Posterior vena cava (tissue), 2 donors: ENCODE measurements at regions not wholly inside any gene's neighbourhood (a gene's known extent, or its start where the extent isn't known, plus 50 kb on each side); places are given as distances from the start of the nearest gene placed in this dataset.

ENCODE experiments used
- DNase-seq: peaks from one replicate; pipeline ENCODE4 v3.0.0-alpha.2; 2020; ENCODE audit warnings: low spot score
- intact Hi-C, 2 donors: fragments of 100-400 bp; cut with DNase I; formaldehyde crosslinking; loops; one replicate each; pipeline versions ENCODE4 v1.14.1 to v1.14.2; 2022 to 2023
- donor health status: DM: yes; HTN: yes; CAD: no.
- donor health status: DM: yes; HTN: yes; CAD: no.

DNA sequence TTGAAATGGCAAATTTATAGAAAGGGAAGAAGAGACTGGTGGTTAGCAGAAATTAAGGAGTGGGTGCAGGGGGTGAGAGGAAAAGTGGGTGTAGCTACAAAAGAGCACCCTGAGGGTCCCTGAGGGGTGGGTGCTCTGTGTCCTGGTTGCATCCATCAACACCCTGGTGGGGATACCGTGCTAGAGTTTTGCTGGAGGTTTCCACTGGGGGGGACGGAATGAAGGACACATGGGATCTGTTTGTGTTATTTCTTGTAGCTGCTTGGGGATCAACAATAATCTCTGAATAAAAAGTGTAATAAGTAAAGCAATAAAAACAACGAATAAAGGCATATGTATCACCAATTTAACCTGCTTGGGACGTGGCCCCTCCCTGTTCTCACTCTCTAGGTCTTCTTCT lies 175.3 kb downstream of the KIF26A start:
- no peak for DNase-seq
- intact Hi-C loops: no loop called here

- DNase-seq: peak; percentile 72
- intact Hi-C loops: no loop called here
These were observed 176.0 kb downstream of the KIF26A start for GRCh38 chr14:104314251-104314941.

DNA sequence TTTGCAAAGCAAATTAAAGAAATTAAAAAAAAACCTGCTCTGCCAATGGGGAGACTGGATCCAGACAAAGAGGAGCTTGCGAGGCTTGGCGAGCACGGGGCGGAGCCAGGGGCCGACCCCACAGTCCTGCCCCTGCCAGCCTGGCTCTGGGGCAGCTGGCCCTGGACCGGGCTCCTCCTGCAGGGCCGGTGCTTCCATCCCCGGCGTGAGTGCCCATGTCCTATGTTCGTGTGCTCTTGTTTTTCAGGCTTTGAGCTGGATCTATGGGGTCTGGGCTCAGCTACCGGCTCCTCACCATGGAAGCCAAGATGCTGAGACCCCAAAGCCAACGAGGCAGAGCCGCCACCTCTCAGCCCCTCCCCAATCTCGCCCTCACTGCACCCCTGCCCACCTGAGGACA lies 176.8 kb downstream of the KIF26A start:
- peak; percentile 58 for DNase-seq
- intact Hi-C loops: no loop called here

DNA sequence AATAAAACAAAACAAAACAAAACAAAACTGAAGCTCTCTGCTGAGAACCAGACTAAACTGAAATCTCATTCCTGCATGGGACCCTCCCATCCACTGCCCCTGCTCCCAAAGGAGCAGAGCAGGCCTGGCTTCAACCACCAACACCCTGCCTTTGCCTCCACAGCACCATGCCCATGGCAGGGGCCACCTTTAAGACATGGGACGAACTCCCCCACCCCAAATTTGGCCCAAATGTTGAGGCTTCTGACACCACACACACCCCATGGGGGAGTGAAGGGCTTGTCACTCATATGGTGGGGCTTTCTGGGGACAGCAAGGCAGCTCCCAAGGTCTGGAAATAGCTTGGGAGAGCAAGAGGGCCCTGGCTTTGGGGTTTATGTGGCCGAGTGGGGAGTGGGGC lies 177.2 kb downstream of the KIF26A start:
- DNase-seq: no peak

GRCh38 chr14:104316121-104316722 lies 177.8 kb downstream of the KIF26A start:
- peak; percentile 50 for DNase-seq
- intact Hi-C loops: no loop called here

More for the DNA sequence above, 177.2 kb downstream of the KIF26A start:
- intact Hi-C loops: no loop called here

DNA sequence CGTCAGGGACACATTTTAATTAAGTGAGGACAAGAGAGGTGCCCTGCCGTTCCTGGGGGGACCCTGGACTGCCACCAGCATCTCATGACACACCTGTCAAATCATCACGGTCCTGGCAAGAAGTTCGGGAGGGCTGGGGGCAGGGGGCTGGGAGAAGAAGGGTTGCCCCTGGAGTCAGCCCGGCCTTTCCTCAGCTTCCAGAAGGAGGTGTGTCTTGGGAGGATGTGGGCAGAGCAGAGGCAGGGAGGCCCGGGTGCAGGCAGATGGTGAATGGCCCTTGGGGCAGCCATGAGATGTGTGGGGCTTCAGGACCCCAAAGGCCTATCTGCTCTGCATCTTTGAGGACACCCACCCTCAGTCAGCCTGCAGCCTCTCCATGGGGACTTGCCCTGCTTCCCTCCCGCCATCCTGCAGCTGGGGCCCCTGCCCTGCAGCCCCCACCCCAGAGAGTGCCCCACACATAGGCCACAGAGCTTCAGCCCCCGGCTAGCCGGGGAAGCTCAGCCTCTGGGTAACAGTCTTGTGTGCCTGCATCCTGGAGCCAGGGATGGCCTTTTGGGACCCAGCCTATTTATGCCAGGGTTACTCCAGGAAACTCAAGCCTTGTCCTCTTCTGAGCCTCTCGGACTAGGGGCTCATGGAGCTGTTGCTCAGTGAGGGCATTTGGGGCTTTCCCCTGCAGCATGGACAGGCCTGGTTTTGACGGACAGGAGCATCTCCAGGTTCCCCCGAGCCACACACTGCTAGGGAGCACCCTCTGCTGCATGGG lies 178.5 kb downstream of the KIF26A start:
- intact Hi-C loops: no loop called here
- peak; percentile 55 for DNase-seq

DNA sequence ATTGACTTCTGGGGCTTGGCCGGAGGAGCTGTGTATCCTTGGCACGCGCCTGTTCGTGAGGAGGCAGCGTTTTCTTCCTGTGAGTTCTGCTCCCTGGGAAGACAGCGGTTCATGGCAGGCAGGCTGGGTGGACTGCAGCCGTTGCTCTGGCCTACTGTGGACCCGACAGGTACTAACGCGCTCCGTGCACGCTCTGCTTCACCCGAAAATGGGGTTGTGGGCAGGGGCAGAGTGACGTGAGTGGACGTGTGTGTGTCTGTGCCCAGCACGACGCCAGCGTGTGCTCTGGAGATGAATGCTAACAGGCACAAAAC lies 179.1 kb downstream of the KIF26A start:
- intact Hi-C loops: no loop called here

DNA sequence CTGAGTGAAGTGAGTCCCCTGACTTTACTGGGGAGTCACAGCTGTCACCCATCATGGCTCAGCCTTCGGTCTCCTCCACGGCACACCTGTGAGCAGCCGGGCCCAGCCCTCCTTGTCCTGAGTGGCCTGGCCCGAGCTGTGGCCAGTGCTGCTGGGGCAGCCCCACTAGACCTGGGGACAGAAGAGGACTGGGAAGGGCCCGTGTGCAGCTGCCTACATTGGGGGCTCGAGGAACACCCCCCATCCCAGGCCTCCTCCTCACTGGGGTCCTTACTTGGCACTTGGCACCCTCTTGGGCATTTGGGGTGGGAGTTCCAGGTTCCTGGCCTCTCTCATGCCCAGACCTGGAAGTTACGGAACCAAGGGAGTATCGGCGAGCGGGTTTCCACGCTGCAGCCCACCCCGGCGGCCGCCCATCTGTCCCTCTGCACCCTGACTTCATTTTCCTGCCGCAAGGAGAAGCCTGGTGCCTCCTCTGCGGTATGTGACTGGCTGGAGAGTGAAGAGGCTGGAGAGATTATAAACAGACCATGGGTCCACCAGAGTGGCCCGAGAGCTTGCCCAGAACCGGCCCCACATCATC lies 179.7 kb downstream of the KIF26A start:
- DNase-seq: peak; percentile 55
- intact Hi-C loops: no loop called here

More for the DNA sequence above, 179.1 kb downstream of the KIF26A start:
- no peak for DNase-seq

DNA sequence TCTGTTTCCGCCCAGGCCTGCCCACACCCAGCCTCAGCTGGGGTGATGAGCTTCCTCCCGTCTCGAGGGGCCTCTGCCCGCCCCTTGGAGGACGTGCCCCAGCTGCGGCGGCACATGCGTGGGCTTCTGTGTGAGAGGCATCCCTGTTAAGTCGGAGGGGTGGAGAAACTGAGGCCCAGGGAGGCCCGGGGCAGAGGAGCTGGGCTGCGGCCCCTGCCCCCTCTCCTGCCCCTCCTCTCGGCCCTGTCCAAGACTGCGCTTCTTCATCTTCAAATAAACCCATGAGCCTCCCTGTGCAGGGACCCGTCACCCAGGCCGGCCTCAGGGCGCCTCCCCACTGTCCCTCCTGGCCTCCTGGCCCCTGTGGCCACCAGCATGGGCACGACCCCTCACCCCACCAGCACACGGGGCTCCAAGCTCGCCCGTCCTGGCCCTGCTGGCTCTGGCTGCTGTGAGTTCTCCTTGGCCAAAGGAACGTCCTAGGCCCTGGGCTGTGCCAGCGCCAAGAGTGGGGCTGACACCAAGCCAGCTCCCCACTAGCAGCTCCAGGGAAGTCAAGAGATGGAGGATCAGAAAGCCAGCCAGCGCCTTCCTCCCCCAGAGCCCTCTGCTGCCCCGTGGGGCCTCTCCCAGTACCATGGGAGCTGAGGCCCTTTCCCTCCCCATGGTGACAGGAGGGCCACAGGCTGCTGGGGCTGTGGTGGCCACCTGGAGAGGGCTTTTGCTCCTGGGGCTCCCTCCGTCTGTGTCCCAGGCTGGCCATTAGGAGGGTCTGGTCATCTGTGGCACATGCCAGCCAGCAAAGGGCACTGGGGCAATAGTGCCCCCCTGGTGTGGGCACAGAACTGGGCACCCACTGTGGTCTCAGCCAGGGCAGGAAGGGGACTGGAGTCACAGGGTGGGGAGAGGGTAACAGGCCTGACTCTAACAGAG lies 180.4 kb downstream of the KIF26A start:
- DNase-seq: peak; percentile 72
- intact Hi-C loops: no loop called here

- peak; percentile 78 for DNase-seq
- intact Hi-C loops: no loop called here
These were observed 181.3 kb downstream of the KIF26A start for GRCh38 chr14:104319491-104320241.

DNA sequence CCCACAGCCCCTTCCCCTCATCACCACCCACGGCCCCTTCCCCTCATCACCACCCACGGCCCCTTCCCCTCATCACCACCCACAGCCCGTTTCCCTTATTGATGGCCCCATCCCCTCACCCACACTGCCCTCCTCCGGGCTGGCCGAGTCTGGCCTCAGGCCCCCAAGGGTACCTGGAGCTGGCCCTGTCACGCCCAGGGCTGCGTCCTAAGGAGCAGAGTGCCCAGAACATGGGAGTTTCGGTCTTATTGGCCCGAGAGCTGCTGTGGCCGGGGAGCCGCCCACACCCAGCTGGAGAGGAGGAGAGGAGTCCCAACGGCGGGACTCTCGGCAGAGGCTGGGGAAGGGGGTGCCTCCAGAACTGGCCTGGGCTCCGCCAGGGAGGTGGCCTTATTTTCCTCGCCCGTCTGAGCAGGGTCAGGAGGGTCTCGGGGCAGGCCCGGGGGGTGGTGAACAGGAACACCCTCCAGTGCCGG lies 182.3 kb downstream of the KIF26A start:
- peak; percentile 58 for DNase-seq
- intact Hi-C loops: no loop called here

DNA sequence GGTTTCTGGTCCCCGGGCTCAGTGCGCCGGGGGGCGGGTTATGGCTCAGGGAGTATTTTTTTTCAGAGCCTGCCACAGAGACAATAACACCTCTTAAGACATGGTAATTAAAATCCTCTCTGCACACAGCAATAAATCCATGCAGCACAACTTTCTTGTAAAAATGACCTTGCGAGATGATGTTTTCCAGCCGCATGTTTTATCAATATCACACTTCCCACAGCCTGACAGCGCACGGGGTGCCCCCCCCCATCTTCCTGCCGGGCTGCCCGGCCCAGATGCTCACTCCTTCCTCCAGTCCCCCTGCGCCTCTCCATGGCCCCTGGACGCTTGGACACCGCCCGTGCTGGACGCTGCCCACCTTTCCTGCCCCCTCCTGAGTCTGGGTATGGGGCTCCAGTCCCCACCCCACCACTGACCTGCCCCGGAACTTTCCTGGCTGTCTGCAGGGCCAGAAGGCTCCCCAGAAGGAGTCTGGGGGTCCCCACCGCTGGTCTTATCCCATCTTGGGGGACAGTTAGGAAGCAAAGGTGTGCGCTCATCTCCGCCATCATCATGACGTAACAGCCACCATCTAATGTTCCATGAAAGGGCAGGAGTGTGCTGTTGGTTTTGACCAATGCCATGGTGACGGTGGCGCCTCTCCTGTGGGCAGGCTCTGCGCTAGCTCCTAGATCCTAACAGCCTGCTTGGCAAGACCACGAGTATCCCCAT lies 182.9 kb downstream of the KIF26A start:
- DNase-seq: peak; percentile 73
- intact Hi-C loops: no loop called here

GRCh38 chr14:104321802-104322130 lies 183.4 kb downstream of the KIF26A start:
- DNase-seq: peak; percentile 67
- intact Hi-C loops: no loop called here

GRCh38 chr14:104322531-104323366 lies 184.4 kb downstream of the KIF26A start:
- intact Hi-C loops: no loop called here
- DNase-seq: peak; percentile 47

GRCh38 chr14:104323551-104324175 lies 185.3 kb downstream of the KIF26A start:
- DNase-seq: peak; percentile 67
- intact Hi-C loops: no loop called here

- intact Hi-C loops: no loop called here
- no peak for DNase-seq
These were observed 188.5 kb downstream of the KIF26A start for GRCh38 chr14:104326848-104327247.

- no peak for DNase-seq
These were observed 190.2 kb downstream of the KIF26A start for GRCh38 chr14:104328607-104329006.

More at GRCh38 chr14:104328607-104329006, 190.2 kb downstream of the KIF26A start:
- intact Hi-C loops: no loop called here
